ENCODE measurements at regions not wholly inside any gene's neighbourhood (a gene's known extent, or its start where the extent isn't known, plus 50 kb on each side); places are given as distances from the start of the nearest gene placed in this dataset.

DNA sequence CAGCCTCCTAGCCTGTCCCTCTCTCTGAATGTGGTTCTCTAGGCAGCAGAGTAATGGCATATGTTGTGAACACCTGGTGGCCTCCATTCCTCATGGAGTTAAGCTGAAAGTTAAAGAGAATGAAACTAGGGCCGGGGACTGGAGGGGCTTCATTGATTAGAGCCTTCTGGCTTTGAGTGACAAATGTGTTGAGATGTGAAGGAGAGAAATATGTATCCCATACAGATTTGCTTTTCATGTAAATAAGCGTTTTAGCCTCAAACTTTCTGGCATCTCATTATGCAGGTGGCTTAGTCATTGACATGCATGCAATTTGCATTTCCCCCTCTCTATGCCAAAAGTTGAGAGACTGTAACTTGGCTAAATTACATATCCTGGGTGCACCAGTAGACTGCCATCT lies 537.7 kb upstream of the EEF2KMT start:
- DNase-seq (ENCODE audit: insufficient read length, low spot score) (no peak), FAIRE-seq (no peak)
- TF ChIP-seq, protein P1, sequence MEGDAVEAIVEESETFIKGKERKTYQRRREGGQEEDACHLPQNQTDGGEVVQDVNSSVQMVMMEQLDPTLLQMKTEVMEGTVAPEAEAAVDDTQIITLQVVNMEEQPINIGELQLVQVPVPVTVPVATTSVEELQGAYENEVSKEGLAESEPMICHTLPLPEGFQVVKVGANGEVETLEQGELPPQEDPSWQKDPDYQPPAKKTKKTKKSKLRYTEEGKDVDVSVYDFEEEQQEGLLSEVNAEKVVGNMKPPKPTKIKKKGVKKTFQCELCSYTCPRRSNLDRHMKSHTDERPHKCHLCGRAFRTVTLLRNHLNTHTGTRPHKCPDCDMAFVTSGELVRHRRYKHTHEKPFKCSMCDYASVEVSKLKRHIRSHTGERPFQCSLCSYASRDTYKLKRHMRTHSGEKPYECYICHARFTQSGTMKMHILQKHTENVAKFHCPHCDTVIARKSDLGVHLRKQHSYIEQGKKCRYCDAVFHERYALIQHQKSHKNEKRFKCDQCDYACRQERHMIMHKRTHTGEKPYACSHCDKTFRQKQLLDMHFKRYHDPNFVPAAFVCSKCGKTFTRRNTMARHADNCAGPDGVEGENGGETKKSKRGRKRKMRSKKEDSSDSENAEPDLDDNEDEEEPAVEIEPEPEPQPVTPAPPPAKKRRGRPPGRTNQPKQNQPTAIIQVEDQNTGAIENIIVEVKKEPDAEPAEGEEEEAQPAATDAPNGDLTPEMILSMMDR (IDR thresholded peaks at IDR 0.05; ENCODE audit: insufficient read depth, missing control alignments): no peak

GRCh38 chr16:5634666-5635180 lies 537.1 kb upstream of the EEF2KMT start:
- FAIRE-seq (no peak), DNase-seq (ENCODE audit: insufficient read length, low spot score) (no peak)
- TF ChIP-seq, protein P1 (IDR thresholded peaks at IDR 0.05; ENCODE audit: insufficient read depth, missing control alignments): no peak

- no peak for FAIRE-seq
- DNase-seq (ENCODE audit: insufficient read length, low spot score): no peak
Observed at GRCh38 chr16:5633845-5634440, 536.3 kb upstream of the EEF2KMT start.

GRCh38 chr16:5622234-5622884 lies 524.8 kb upstream of the EEF2KMT start:
- TF ChIP-seq, protein P1 (IDR thresholded peaks at IDR 0.05; ENCODE audit: insufficient read depth, missing control alignments): no peak
- no peak for FAIRE-seq
- no peak for DNase-seq (ENCODE audit: insufficient read length, low spot score)

More at GRCh38 chr16:5633845-5634440, 536.3 kb upstream of the EEF2KMT start:
- TF ChIP-seq, protein P1 (IDR thresholded peaks at IDR 0.05; ENCODE audit: insufficient read depth, missing control alignments): peak; percentile 64

- FAIRE-seq (no peak), DNase-seq (ENCODE audit: insufficient read length, low spot score) (no peak)
- TF ChIP-seq, protein P1 (IDR thresholded peaks at IDR 0.05; ENCODE audit: insufficient read depth, missing control alignments): no peak
Observed at GRCh38 chr16:5621826-5622225, 524.2 kb upstream of the EEF2KMT start.

DNA sequence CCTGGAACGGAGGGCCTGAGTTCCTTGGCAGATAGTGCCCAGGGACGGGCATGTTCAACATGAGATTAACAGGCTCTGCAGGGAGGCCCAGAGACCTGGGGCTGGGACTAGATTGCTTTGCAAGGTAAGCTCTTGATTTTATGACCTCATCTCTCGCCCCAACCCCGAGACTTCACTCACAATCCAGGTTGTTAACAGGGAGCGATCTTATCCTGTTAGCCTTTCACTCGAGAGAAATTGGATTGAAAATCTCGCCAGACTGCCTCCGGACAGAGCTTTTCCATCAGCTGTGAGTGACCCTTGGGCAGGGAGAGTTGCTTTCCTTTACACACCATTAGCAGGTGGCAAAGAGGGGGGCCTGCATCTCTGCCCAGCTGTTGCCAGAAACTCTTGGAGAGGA lies 521.7 kb upstream of the EEF2KMT start:
- DNase-seq (ENCODE audit: insufficient read length, low spot score): no peak
- TF ChIP-seq, protein P1 (IDR thresholded peaks at IDR 0.05; ENCODE audit: insufficient read depth, missing control alignments): no peak
- no peak for FAIRE-seq

DNA sequence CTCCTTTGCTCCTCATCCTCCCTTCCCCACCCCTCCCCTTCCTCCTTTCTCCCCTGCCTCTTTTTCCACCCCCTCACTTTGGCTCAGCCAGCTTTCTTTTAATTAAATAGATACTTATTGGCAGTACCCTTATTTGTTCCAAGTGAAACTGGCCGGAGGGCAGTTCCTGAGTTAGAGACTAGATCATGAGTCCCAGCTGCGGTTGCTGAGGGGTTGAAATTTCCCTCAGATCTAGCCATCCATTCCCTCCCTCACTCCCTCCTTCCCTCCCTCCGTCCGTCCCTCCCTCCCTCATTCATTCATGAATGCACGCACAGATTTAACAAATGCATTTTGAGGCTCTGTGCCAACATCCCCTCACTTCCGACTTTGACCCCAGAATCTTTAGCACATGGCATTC lies 519.2 kb upstream of the EEF2KMT start:
- FAIRE-seq: no peak
- DNase-seq (ENCODE audit: insufficient read length, low spot score): no peak

More for the DNA sequence above, 519.2 kb upstream of the EEF2KMT start:
- TF ChIP-seq, protein P1 (IDR thresholded peaks at IDR 0.05; ENCODE audit: insufficient read depth, missing control alignments): no peak
